Parathyroid adenoma (tissue), 2 donors: ENCODE measurements at regions not wholly inside any gene's neighbourhood (a gene's known extent, or its start where the extent isn't known, plus 50 kb on each side); places are given as distances from the start of the nearest gene placed in this dataset.

Experiments used
- H2AFZ ChIP-seq: fragments of 300-600 bp; sonication (generic); one replicate; pipeline ENCODE4 v1.7.0; 2017; ENCODE audit warnings: antibody characterized with exemption, mild to moderate bottlenecking
- H3K27ac ChIP-seq: fragments of 300-600 bp; sonication (generic); one replicate; pipeline ENCODE4 v1.7.0; 2017
- H3K27me3 ChIP-seq: fragments of 300-600 bp; sonication (generic); one replicate; pipeline ENCODE4 v1.7.0; 2017; ENCODE audit warnings: low read length; ENCODE audit not compliant: control insufficient read depth, insufficient read depth
- H3K36me3 ChIP-seq: fragments of 300-600 bp; sonication (generic); one replicate; pipeline ENCODE4 v1.7.0; 2017; ENCODE audit warnings: low read length; ENCODE audit not compliant: control insufficient read depth, insufficient read depth
- H3K4me1 ChIP-seq: fragments of 300-600 bp; sonication (generic); one replicate; pipeline ENCODE4 v1.7.0; 2017; ENCODE audit warnings: control low read depth
- H3K4me2 ChIP-seq: fragments of 300-600 bp; sonication (generic); one replicate; pipeline ENCODE4 v1.7.0; 2017; ENCODE audit warnings: low read length
- H3K4me3 ChIP-seq: fragments of 300-600 bp; sonication (generic); one replicate; pipeline ENCODE4 v1.7.0; 2017; ENCODE audit warnings: low read depth, low read length
- H3K79me2 ChIP-seq: fragments of 300-600 bp; sonication (generic); one replicate; pipeline ENCODE4 v1.7.0; 2017; ENCODE audit warnings: control low read depth
- H3K9ac ChIP-seq: fragments of 300-600 bp; sonication (generic); one replicate; pipeline ENCODE4 v1.7.0; 2017; ENCODE audit warnings: mild to moderate bottlenecking
- H3K9me3 ChIP-seq: fragments of 300-600 bp; sonication (generic); one replicate; pipeline ENCODE4 v1.7.0; 2017; ENCODE audit warnings: low read length; ENCODE audit not compliant: control insufficient read depth
- TF ChIP-seq, protein P1 (sequence below): fragments of 300-600 bp; sonication (generic); IDR thresholded peaks from one replicate; pipeline ENCODE4 v1.7.0; 2017; ENCODE audit warnings: antibody characterized with exemption, mild to moderate bottlenecking
- donor health status: primary hyperparathyroidism.

DNA sequence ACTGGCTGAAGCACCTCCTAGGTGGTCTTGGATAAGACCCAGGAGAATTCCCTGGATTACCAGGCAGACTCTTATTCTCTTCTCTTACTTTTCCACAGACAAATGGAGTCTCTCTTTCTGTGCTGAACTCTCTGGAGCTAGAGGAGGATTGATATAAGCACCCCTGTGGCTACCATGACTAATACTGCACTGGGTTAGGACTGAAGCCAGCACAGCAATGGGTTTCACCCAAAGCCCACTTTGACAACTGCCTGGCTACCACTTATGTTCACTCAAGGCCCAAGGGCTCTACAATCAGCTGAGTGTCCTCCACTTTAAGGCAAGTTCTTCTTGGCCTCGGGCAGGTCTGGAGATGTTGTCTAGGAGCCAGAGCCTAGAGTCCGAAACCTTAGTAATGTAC is 225.5 kb downstream of the DIPK2A start:
- no peak overlapping the region for H3K9ac ChIP-seq
- no peak overlapping the region for H3K4me3 ChIP-seq
- H3K4me2 ChIP-seq = no peak overlapping the region
- H3K27ac ChIP-seq = no peak overlapping the region
- peaks cover 11% of the 10 kb centered on the region for H3K4me1 ChIP-seq
- no peaks in the 10 kb centered on the region for H3K9me3 ChIP-seq
- no peaks in the 10 kb centered on the region for H3K79me2 ChIP-seq
- TF ChIP-seq, protein P1, sequence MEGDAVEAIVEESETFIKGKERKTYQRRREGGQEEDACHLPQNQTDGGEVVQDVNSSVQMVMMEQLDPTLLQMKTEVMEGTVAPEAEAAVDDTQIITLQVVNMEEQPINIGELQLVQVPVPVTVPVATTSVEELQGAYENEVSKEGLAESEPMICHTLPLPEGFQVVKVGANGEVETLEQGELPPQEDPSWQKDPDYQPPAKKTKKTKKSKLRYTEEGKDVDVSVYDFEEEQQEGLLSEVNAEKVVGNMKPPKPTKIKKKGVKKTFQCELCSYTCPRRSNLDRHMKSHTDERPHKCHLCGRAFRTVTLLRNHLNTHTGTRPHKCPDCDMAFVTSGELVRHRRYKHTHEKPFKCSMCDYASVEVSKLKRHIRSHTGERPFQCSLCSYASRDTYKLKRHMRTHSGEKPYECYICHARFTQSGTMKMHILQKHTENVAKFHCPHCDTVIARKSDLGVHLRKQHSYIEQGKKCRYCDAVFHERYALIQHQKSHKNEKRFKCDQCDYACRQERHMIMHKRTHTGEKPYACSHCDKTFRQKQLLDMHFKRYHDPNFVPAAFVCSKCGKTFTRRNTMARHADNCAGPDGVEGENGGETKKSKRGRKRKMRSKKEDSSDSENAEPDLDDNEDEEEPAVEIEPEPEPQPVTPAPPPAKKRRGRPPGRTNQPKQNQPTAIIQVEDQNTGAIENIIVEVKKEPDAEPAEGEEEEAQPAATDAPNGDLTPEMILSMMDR = no peak
- H3K36me3 ChIP-seq = no peaks in the 10 kb centered on the region
- no peaks in the 10 kb centered on the region for H3K27me3 ChIP-seq
- no peak overlapping the region for H2AFZ ChIP-seq

DNA sequence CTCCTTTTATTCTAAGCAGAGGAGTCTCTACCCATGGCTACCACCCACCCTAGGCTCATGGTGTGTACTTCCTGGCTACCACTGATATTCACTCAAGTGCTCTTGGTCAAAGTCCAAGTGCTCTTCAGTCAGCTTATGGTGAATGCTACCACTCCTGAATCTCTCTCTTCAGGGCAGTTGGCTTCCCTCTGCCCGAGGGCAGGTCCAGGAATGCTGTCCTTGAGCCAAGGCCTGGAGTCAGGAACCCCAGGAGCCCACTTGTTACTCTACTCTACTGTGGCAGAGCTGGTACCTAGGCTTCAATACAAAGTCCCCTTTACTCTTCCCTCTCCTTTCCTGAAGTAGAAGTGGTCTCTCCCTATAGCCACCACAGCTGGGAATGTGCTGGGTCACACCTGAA is 226.0 kb downstream of the DIPK2A start:
- peaks cover 11% of the 10 kb centered on the region for H3K4me1 ChIP-seq
- no peaks in the 10 kb centered on the region for H3K36me3 ChIP-seq
- no peaks in the 10 kb centered on the region for H3K79me2 ChIP-seq
- TF ChIP-seq, protein P1 = no peak
- no peaks in the 10 kb centered on the region for H3K27me3 ChIP-seq
- no peak overlapping the region for H3K27ac ChIP-seq
- H2AFZ ChIP-seq = no peak overlapping the region
- H3K9me3 ChIP-seq = no peaks in the 10 kb centered on the region
- H3K4me3 ChIP-seq = no peak overlapping the region
- no peak overlapping the region for H3K9ac ChIP-seq
- no peak overlapping the region for H3K4me2 ChIP-seq

GRCh38 chr3:144200004-144200403 is 228.4 kb downstream of the DIPK2A start:
- Histone ChIP-seq H3K79me2 (no peaks in the 10 kb centered on the region), H3K36me3 (no peaks in the 10 kb centered on the region), H3K4me3 (peak overlapping the region; percentile 9), H3K4me1 (peaks cover 14% of the 10 kb centered on the region), H3K27me3 (no peaks in the 10 kb centered on the region), H3K4me2 (no peak overlapping the region), H3K9ac (no peak overlapping the region), H3K9me3 (no peaks in the 10 kb centered on the region), H2AFZ (peak overlapping the region; percentile 2), H3K27ac (peak overlapping the region; percentile 83)
- TF ChIP-seq, protein P1 = no peak

DNA sequence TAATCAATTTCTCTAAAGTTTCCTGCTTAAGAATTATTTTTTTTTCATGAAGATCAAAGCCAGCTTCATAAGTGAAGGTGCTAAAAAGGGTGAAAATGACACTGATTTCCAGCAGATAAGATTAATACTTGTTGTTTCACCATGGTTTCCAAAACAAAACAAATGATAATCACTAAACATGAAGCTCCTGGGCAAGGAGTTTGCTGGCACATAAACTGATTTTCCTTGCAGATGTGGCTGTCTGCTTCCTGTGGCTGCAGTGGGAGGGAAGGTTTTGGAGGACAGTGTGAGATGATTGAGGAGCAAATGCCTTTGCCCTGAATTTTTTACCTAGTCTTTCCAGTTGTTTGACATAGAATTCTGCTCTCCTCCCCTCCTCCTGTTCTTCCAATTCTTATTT is 228.8 kb downstream of the DIPK2A start:
- H3K9ac ChIP-seq = no peak overlapping the region
- H3K4me2 ChIP-seq = peak overlapping the region; percentile 55
- TF ChIP-seq, protein P1 = no peak
- no peaks in the 10 kb centered on the region for H3K9me3 ChIP-seq
- H3K79me2 ChIP-seq = no peaks in the 10 kb centered on the region
- H3K4me3 ChIP-seq = peak overlapping the region; percentile 9
- no peaks in the 10 kb centered on the region for H3K36me3 ChIP-seq
- H3K27ac ChIP-seq = peak overlapping the region; percentile 83
- no peaks in the 10 kb centered on the region for H3K27me3 ChIP-seq
- peak overlapping the region; percentile 11 for H2AFZ ChIP-seq
- peaks cover 14% of the 10 kb centered on the region for H3K4me1 ChIP-seq

DNA sequence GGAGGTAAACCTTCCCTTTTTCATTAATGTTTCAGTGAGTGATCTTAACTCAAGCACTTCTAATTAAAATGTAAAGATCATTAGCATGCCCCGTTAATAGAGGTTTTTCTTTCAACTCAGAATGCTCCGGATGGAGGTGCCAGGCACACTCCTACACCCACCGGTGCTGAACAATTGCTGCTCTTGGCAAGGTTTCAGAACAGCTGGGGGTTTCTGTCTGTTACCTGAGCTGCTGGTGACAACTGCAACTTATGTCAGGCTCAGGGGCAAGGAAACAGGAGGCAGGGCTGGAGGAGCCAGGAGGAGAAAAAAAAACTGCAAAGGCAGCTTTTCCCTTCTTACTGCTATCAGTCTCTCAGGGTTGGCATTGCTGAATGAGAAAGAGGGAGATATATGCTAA is 250.1 kb downstream of the DIPK2A start:
- no peaks in the 10 kb centered on the region for H3K36me3 ChIP-seq
- no peaks in the 10 kb centered on the region for H3K79me2 ChIP-seq
- H3K9me3 ChIP-seq = no peaks in the 10 kb centered on the region
- no peak overlapping the region for H3K4me3 ChIP-seq
- H3K27ac ChIP-seq = no peak overlapping the region
- H3K9ac ChIP-seq = no peak overlapping the region
- no peak overlapping the region for H3K4me2 ChIP-seq
- H3K4me1 ChIP-seq = no peaks in the 10 kb centered on the region
- H3K27me3 ChIP-seq = no peaks in the 10 kb centered on the region
- TF ChIP-seq, protein P1 = no peak
- peak overlapping the region; percentile 34 for H2AFZ ChIP-seq
